ENCODE measurements at regions not wholly inside any gene's neighbourhood (a gene's known extent, or its start where the extent isn't known, plus 50 kb on each side); places are given as distances from the start of the nearest gene placed in this dataset.

- Histone ChIP-seq H3K27ac (ENCODE audit: extremely low read length, insufficient read depth, low read length) (no peak overlapping the region), H3K27me3 (ENCODE audit: control insufficient read depth in 1 of 2, insufficient read depth in 2 of 2, low read length in 2 of 2) (no peaks in the 10 kb centered on the region), H3K9me3 (ENCODE audit: low read length) (peaks cover 57% of the 10 kb centered on the region), H3K36me3 (replicated peaks in 1 of 2; ENCODE audit: control insufficient read depth in 1 of 2, insufficient read depth in 2 of 2, low read length in 2 of 2) (no peaks in the 10 kb centered on the region), H3K4me3 (replicated peaks in 1 of 3; ENCODE audit: insufficient read depth in 1 of 3, low read depth in 2 of 3, low read length in 3 of 3) (no peak overlapping the region), H3K4me1 (ENCODE audit: insufficient read depth, low read length) (no peaks in the 10 kb centered on the region), H4K20me1 (ENCODE audit: insufficient read depth, low read length) (no peaks in the 10 kb centered on the region), H2AFZ (ENCODE audit: low read length) (no peak overlapping the region), H3K79me2 (ENCODE audit: insufficient read depth, low read length) (no peaks in the 10 kb centered on the region), H3K9ac (ENCODE audit: insufficient read depth, low read depth, low read length) (no peak overlapping the region), H3K4me2 (ENCODE audit: low read depth, low read length) (no peak overlapping the region)
- no peak for TF ChIP-seq NFIC (IDR thresholded peaks at IDR 0.05; ENCODE audit: low read length)
- no peak for TF ChIP-seq ZNF597 (CRISPR knock-in tag; IDR thresholded peaks at IDR 0.05)
- no peak for TF ChIP-seq ZNF513 (CRISPR knock-in tag; conservative IDR thresholded peaks at IDR 0.05)
- TF ChIP-seq NFRKB (IDR thresholded peaks at IDR 0.05): no peak
- no peak for TF ChIP-seq ZNF296 (CRISPR knock-in tag; conservative IDR thresholded peaks at IDR 0.05)
- TF ChIP-seq ZNF432 (CRISPR knock-in tag; IDR thresholded peaks at IDR 0.05; ENCODE audit: borderline replicate concordance): no peak
- no peak for TF ChIP-seq HOXD1 (CRISPR knock-in tag; IDR thresholded peaks at IDR 0.05)
- no peak for TF ChIP-seq ZNF878 (CRISPR knock-in tag; IDR thresholded peaks at IDR 0.05)
- no peak for TF ChIP-seq JDP2 (CRISPR knock-in tag; IDR thresholded peaks at IDR 0.05; ENCODE audit: borderline replicate concordance)
- no peak for TF ChIP-seq MIER2 (CRISPR knock-in tag; IDR thresholded peaks at IDR 0.05)
- no peak for TF ChIP-seq ZNF34 (CRISPR knock-in tag; IDR thresholded peaks at IDR 0.05; ENCODE audit: borderline replicate concordance)
- no peak for TF ChIP-seq ZNF512 (CRISPR knock-in tag; IDR thresholded peaks at IDR 0.05)
- no peak for TF ChIP-seq RARG (CRISPR knock-in tag; IDR thresholded peaks at IDR 0.05; ENCODE audit: low read depth)
- no peak for TF ChIP-seq REL (CRISPR knock-in tag; conservative IDR thresholded peaks at IDR 0.05)
- TF ChIP-seq NFATC3 (CRISPR knock-in tag; IDR thresholded peaks at IDR 0.05): no peak
- TF ChIP-seq ZNF225 (CRISPR knock-in tag; IDR thresholded peaks at IDR 0.05): no peak
- no peak for TF ChIP-seq ZNF567 (CRISPR knock-in tag; IDR thresholded peaks at IDR 0.05; ENCODE audit: borderline replicate concordance)
- TF ChIP-seq KDM1A (CRISPR knock-in tag; IDR thresholded peaks at IDR 0.05): no peak
- no peak for TF ChIP-seq NR2F2 (IDR thresholded peaks at IDR 0.05; ENCODE audit: borderline replicate concordance, low read depth)
- no peak for TF ChIP-seq KDM6A (CRISPR knock-in tag; IDR thresholded peaks at IDR 0.05; ENCODE audit: low read depth)
- ChIA-PET POLR2A (no interaction called here), CTCF (ENCODE audit: low intra/inter-chr PET ratio, low total read pairs) (no interaction called here)
- WGBS (ENCODE audit: low lambda C conversion rate): 50% methylated on average over 4 of the region's 4 CpGs
- DNase-seq (ENCODE audit: low spot score): no peak
- BruUV-seq (replicated peaks): no TSS peak
- in situ Hi-C loops (cut with HindIII; ENCODE audit: extremely low pct_ligation_motif_present, low pct_unique_long_range_greater_than_20kb): no loop called here
- FAIRE-seq: no peak
- ATAC-seq: no peak
- intact Hi-C loops (cut with micrococcal nuclease; ENCODE audit: unreplicated experiment): loop anchor here (2.0 kb wide), 1 partner anchor 76 kb away; no protein-coding TSS in a partner anchor
Measured at GRCh38 chr16:65422934-65423333, 301.1 kb upstream of the CDH11 start.
